ENCODE measurements at regions not wholly inside any gene's neighbourhood (a gene's known extent, or its start where the extent isn't known, plus 50 kb on each side); places are given as distances from the start of the nearest gene placed in this dataset.
A peak's percentile ranks its signal among the peaks of the same experiment; 100 is the strongest.
"Not testable (repeated sequence)": the region's sequence is repeated elsewhere in the genome, so short reads cannot be mapped to it uniquely, and the experiment has no call there.

DNA sequence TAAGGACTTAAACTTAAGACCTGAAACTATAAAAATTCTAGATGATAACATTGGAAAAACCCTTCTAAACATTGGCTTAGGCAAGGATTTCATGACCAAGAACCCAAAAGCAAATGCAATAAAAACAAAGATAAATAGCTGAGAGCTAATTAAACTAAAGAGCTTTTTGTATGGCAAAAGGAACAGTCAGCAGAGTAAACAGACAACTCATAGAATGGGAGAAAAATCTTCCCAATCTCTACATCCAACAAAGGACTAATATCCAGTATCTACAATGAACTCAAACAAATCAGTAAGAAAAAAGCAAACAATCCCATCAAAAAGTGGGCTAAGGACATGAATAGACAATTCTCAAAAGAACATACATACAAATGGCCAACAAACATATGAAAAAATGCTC, 316.1 kb downstream of the HGF start:
- H3K27ac ChIP-seq (ENCODE audit: extremely low read depth, low read depth, low read length); POLR2A ChIA-PET; H3K9me3 ChIP-seq (ENCODE audit: control insufficient read depth, insufficient read depth, low read depth, low read length); CTCF ChIA-PET; H3K4me1 ChIP-seq (ENCODE audit: control insufficient read depth, insufficient read depth, low read length); H3K4me3 ChIP-seq (ENCODE audit: low read depth, low read length); H3K36me3 ChIP-seq (ENCODE audit: control insufficient read depth in 2 of 2, insufficient read depth in 1 of 2, low read length in 2 of 2): not testable (repeated sequence)
- TF ChIP-seq ZNF843 (tag by site-specific recombination; IDR thresholded peaks at IDR 0.05) = 0 out of 2 replicates have a peak, but pooled peaks have one; percentile 31
- TF ChIP-seq FEZF1 (tag by site-specific recombination; IDR thresholded peaks at IDR 0.05) = peak; percentile 79

- ChIA-PET CTCF (interaction anchor here (0.7 kb wide), 1 partner anchor 16 kb away, joined by 3 read pairs; no protein-coding TSS in a partner anchor), POLR2A (no interaction called here)
- H3K27ac ChIP-seq (ENCODE audit: extremely low read depth, low read depth, low read length) = no peak overlapping the region
- no peaks in the 10 kb centered on the region for H3K4me1 ChIP-seq (ENCODE audit: control insufficient read depth, insufficient read depth, low read length)
- H3K9me3 ChIP-seq (ENCODE audit: control insufficient read depth, insufficient read depth, low read depth, low read length) = no peaks in the 10 kb centered on the region
- TF ChIP-seq ZNF596 (tag by site-specific recombination; IDR thresholded peaks at IDR 0.05) (no peak), ZNF174 (tag by site-specific recombination; IDR thresholded peaks at IDR 0.05) (no peak), ZBTB8A (tag by site-specific recombination; IDR thresholded peaks at IDR 0.05) (no peak), PRDM1 (tag by site-specific recombination; IDR thresholded peaks at IDR 0.05) (no peak), ZNF560 (tag by site-specific recombination; IDR thresholded peaks at IDR 0.05; ENCODE audit: borderline replicate concordance) (no peak), ZNF148 (tag by site-specific recombination; IDR thresholded peaks at IDR 0.05; ENCODE audit: borderline replicate concordance) (no peak), ZNF23 (tag by site-specific recombination; IDR thresholded peaks at IDR 0.05; ENCODE audit: borderline replicate concordance) (no peak), ZNF366 (tag by site-specific recombination; conservative IDR thresholded peaks at IDR 0.05) (no peak), ZNF626 (tag by site-specific recombination; IDR thresholded peaks at IDR 0.05) (no peak), ZFP69B (tag by site-specific recombination; IDR thresholded peaks at IDR 0.05) (no peak), ZNF354C (tag by site-specific recombination; IDR thresholded peaks at IDR 0.05; ENCODE audit: borderline replicate concordance, low read depth) (no peak), ZNF792 (tag by site-specific recombination; IDR thresholded peaks at IDR 0.05) (no peak), ZNF624 (tag by site-specific recombination; IDR thresholded peaks at IDR 0.05) (no peak), ZNF169 (tag by site-specific recombination; IDR thresholded peaks at IDR 0.05) (no peak)
- TF ChIP-seq, protein P1, sequence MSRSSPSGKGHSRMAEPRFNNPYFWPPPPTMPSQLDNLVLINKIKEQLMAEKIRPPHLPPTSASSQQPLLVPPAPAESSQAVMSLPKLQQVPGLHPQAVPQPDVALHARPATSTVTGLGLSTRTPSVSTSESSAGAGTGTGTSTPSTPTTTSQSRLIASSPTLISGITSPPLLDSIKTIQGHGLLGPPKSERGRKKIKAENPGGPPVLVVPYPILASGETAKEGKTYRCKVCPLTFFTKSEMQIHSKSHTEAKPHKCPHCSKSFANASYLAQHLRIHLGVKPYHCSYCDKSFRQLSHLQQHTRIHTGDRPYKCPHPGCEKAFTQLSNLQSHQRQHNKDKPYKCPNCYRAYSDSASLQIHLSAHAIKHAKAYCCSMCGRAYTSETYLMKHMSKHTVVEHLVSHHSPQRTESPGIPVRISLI (tag by site-specific recombination; IDR thresholded peaks at IDR 0.05) = no peak
- TF ChIP-seq, protein P2, sequence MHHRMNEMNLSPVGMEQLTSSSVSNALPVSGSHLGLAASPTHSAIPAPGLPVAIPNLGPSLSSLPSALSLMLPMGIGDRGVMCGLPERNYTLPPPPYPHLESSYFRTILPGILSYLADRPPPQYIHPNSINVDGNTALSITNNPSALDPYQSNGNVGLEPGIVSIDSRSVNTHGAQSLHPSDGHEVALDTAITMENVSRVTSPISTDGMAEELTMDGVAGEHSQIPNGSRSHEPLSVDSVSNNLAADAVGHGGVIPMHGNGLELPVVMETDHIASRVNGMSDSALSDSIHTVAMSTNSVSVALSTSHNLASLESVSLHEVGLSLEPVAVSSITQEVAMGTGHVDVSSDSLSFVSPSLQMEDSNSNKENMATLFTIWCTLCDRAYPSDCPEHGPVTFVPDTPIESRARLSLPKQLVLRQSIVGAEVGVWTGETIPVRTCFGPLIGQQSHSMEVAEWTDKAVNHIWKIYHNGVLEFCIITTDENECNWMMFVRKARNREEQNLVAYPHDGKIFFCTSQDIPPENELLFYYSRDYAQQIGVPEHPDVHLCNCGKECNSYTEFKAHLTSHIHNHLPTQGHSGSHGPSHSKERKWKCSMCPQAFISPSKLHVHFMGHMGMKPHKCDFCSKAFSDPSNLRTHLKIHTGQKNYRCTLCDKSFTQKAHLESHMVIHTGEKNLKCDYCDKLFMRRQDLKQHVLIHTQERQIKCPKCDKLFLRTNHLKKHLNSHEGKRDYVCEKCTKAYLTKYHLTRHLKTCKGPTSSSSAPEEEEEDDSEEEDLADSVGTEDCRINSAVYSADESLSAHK (tag by site-specific recombination; IDR thresholded peaks at IDR 0.05) = no peak
- no peaks in the 10 kb centered on the region for H3K36me3 ChIP-seq (ENCODE audit: control insufficient read depth in 2 of 2, insufficient read depth in 1 of 2, low read length in 2 of 2)
- H3K4me3 ChIP-seq (ENCODE audit: low read depth, low read length) = no peak overlapping the region
Observed at GRCh38 chr7:81449105-81449504, 320.7 kb downstream of the HGF start.
